ENCODE measurements at regions not wholly inside any gene's neighbourhood (a gene's known extent, or its start where the extent isn't known, plus 50 kb on each side); places are given as distances from the start of the nearest gene placed in this dataset.

- ChIA-PET POLR2A (no interaction called here), CTCF (no interaction called here)
- Mint-ChIP-seq H3K9me3 (ENCODE audit: insufficient read depth) (peaks cover 24% of the 10 kb centered on the region), H3K27me3 (no peaks in the 10 kb centered on the region), H3K4me1 (no peaks in the 10 kb centered on the region), H3K27ac (no peak overlapping the region), H3K4me3 (no peak overlapping the region)
- Histone ChIP-seq H4K20me1 (ENCODE audit: control insufficient read depth, insufficient read depth, low read length, poor library complexity, severe bottlenecking) (no peaks in the 10 kb centered on the region), H3K36me3 (replicated peaks in 1 of 2; ENCODE audit: control extremely low read depth in 1 of 2, control insufficient read depth in 1 of 2, extremely low read depth in 1 of 2, insufficient read depth in 2 of 2, low read length in 1 of 2) (no peaks in the 10 kb centered on the region), H2AFZ (ENCODE audit: insufficient read depth, low read depth, low read length, poor library complexity, severe bottlenecking) (no peak overlapping the region), H3K4me3 (ENCODE audit: control extremely low read depth in 1 of 5, extremely low read depth in 1 of 5, insufficient read depth in 1 of 5, low read depth in 2 of 5, low read length in 4 of 5) (no peak overlapping the region), H3K79me2 (ENCODE audit: control insufficient read depth, insufficient read depth, low read length) (no peaks in the 10 kb centered on the region), H3K9ac (ENCODE audit: low read length) (no peak overlapping the region), H3K4me1 (ENCODE audit: control insufficient read depth in 2 of 2, insufficient read depth in 2 of 2, low read length in 2 of 2) (no peaks in the 10 kb centered on the region), H3K4me2 (replicated peaks; ENCODE audit: low read depth, low read length, poor library complexity, severe bottlenecking) (no peak overlapping the region), H3K27me3 (replicated peaks in 1 of 4; ENCODE audit: control extremely low read depth in 1 of 4, control insufficient read depth in 3 of 4, insufficient read depth in 4 of 4, low read length in 3 of 4) (no peaks in the 10 kb centered on the region), H3K27ac (ENCODE audit: low read length in 2 of 2) (no peak overlapping the region), H3K9me3 (ENCODE audit: control extremely low read depth in 1 of 3, control insufficient read depth in 2 of 3, insufficient read depth in 1 of 3, low read length in 2 of 3) (peaks cover 7 to 22% (median 19%) of the 10 kb centered on the region in 3 donors)
- TF ChIP-seq EZH2 (IDR thresholded peaks at IDR 0.05; ENCODE audit: borderline replicate concordance, insufficient read depth, low read depth, low read length, poor library complexity, severe bottlenecking): no peak
- TF ChIP-seq CTCF (IDR thresholded peaks at IDR 0.05): no peak
- intact Hi-C loops (cut with micrococcal nuclease): no loop called here
- ATAC-seq (ENCODE audit: low read depth) (no peak), DNase-seq (no peak)
- 94% methylated on average over 9 of the region's 14 CpGs for WGBS (ENCODE audit: insufficient coverage)
Observed at GRCh38 chr2:144747571-144747970, 227.7 kb upstream of the ZEB2 start.

GRCh38 chr2:144745424-144745823, 225.5 kb upstream of the ZEB2 start:
- H3K27me3 ChIP-seq (replicated peaks in 1 of 4; ENCODE audit: control extremely low read depth in 1 of 4, control insufficient read depth in 3 of 4, insufficient read depth in 4 of 4, low read length in 3 of 4): no peaks in the 10 kb centered on the region
- CTCF ChIA-PET: no interaction called here
- ATAC-seq (ENCODE audit: low read depth) (no peak), DNase-seq (no peak)
- no peaks in the 10 kb centered on the region for H3K27me3 Mint-ChIP-seq
- H3K4me3 Mint-ChIP-seq: no peak overlapping the region
- no peak for TF ChIP-seq CTCF (IDR thresholded peaks at IDR 0.05)
- TF ChIP-seq EZH2 (IDR thresholded peaks at IDR 0.05; ENCODE audit: borderline replicate concordance, insufficient read depth, low read depth, low read length, poor library complexity, severe bottlenecking): no peak
- H3K79me2 ChIP-seq (ENCODE audit: control insufficient read depth, insufficient read depth, low read length): no peaks in the 10 kb centered on the region
- WGBS (ENCODE audit: insufficient coverage): 100% methylated on average over 3 of the region's 6 CpGs
- POLR2A ChIA-PET: no interaction called here
- no peak overlapping the region for H3K27ac ChIP-seq (ENCODE audit: low read length in 2 of 2)
- H4K20me1 ChIP-seq (ENCODE audit: control insufficient read depth, insufficient read depth, low read length, poor library complexity, severe bottlenecking): no peaks in the 10 kb centered on the region
- intact Hi-C loops (cut with micrococcal nuclease): no loop called here
- H3K9me3 Mint-ChIP-seq (ENCODE audit: insufficient read depth): peaks cover 15% of the 10 kb centered on the region
- no peak overlapping the region for H3K9ac ChIP-seq (ENCODE audit: low read length)
- no peaks in the 10 kb centered on the region for H3K4me1 Mint-ChIP-seq
- no peak overlapping the region for H3K4me3 ChIP-seq (ENCODE audit: control extremely low read depth in 1 of 5, extremely low read depth in 1 of 5, insufficient read depth in 1 of 5, low read depth in 2 of 5, low read length in 4 of 5)
- H3K36me3 ChIP-seq (replicated peaks in 1 of 2; ENCODE audit: control extremely low read depth in 1 of 2, control insufficient read depth in 1 of 2, extremely low read depth in 1 of 2, insufficient read depth in 2 of 2, low read length in 1 of 2): no peaks in the 10 kb centered on the region
- H3K4me2 ChIP-seq (replicated peaks; ENCODE audit: low read depth, low read length, poor library complexity, severe bottlenecking): no peak overlapping the region
- H3K4me1 ChIP-seq (ENCODE audit: control insufficient read depth in 2 of 2, insufficient read depth in 2 of 2, low read length in 2 of 2): no peaks in the 10 kb centered on the region
- H2AFZ ChIP-seq (ENCODE audit: insufficient read depth, low read depth, low read length, poor library complexity, severe bottlenecking): no peak overlapping the region
- peaks cover 4 to 19% (median 19%) of the 10 kb centered on the region in 3 donors for H3K9me3 ChIP-seq (ENCODE audit: control extremely low read depth in 1 of 3, control insufficient read depth in 2 of 3, insufficient read depth in 1 of 3, low read length in 2 of 3)
- no peak overlapping the region for H3K27ac Mint-ChIP-seq
